C4-2B (cell line): ENCODE measurements at regions not wholly inside any gene's neighbourhood (a gene's known extent, or its start where the extent isn't known, plus 50 kb on each side); places are given as distances from the start of the nearest gene placed in this dataset.
"Not testable (repeated sequence)": the region's sequence is repeated elsewhere in the genome, so short reads cannot be mapped to it uniquely, and the experiment has no call there.

Source experiments
- CTCF ChIP-seq: fragments of 450-650 bp; conservative IDR thresholded peaks from 2 replicates; pipeline ENCODE4 v1.5.1; 2017; ENCODE audit warnings: mild to moderate bottlenecking
- ZFX ChIP-seq: fragments of 450-650 bp; IDR thresholded peaks from 2 replicates; pipeline ENCODE4 v1.6.1; 2017

DNA sequence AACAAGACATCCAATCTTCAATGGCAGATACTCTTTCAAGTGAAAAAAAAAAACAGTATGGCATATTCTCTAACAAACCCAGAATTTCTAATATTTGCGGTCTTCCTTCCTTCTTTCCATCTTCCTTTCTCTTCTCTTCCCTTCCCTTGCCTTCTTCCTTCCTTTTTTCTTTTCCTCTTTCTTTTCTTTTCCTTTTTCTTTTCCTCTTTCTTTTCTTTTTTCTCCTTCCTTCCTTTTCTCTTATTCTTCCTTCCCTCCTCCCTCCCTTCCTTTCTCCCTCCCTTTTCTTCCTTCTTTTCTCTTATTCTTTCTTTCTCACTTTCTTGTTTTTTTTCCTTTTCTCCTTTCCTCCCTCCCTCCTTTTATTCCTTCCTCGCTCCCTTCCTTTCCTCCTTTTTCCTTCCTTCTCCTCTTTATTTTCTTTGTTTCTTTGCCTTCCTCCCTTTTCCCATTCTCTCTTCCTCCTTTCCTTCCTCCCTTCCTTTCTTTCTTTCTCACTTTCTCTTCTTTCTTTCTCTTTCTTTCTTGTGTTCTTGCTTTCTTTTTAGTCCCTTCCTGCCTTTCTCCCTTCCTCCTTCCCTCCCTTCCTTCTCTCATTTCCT, 209.0 kb downstream of the ZNF92 start:
- TF ChIP-seq CTCF, ZFX: not testable (repeated sequence)
